ENCODE measurements at regions not wholly inside any gene's neighbourhood (a gene's known extent, or its start where the extent isn't known, plus 50 kb on each side); places are given as distances from the start of the nearest gene placed in this dataset.

- TF ChIP-seq CTCF (IDR thresholded peaks at IDR 0.05; ENCODE audit: extremely low read depth, missing control alignments), result no peak
- DNase-seq (ENCODE audit: low spot score), result no peak
Observed at GRCh38 chr2:14239605-14240004, 392.9 kb upstream of the LRATD1 start.

GRCh38 chr2:14240868-14241267 lies 391.6 kb upstream of the LRATD1 start:
- DNase-seq (ENCODE audit: low spot score), result no peak
- TF ChIP-seq CTCF (IDR thresholded peaks at IDR 0.05; ENCODE audit: extremely low read depth, missing control alignments), result no peak

- no peak for DNase-seq (ENCODE audit: low spot score)
- no peak for TF ChIP-seq CTCF (IDR thresholded peaks at IDR 0.05; ENCODE audit: extremely low read depth, missing control alignments)
Observed at GRCh38 chr2:14245901-14246300, 386.6 kb upstream of the LRATD1 start.

- TF ChIP-seq CTCF (IDR thresholded peaks at IDR 0.05; ENCODE audit: extremely low read depth, missing control alignments), result no peak
Observed at GRCh38 chr2:14255135-14255820, 377.2 kb upstream of the LRATD1 start.

GRCh38 chr2:14256890-14257289 lies 375.6 kb upstream of the LRATD1 start:
- no peak for TF ChIP-seq CTCF (IDR thresholded peaks at IDR 0.05; ENCODE audit: extremely low read depth, missing control alignments)
- DNase-seq (ENCODE audit: low spot score), result no peak

More at GRCh38 chr2:14255135-14255820, 377.2 kb upstream of the LRATD1 start:
- DNase-seq (ENCODE audit: low spot score), result no peak

- DNase-seq (ENCODE audit: low spot score), result no peak
- no peak for TF ChIP-seq CTCF (IDR thresholded peaks at IDR 0.05; ENCODE audit: extremely low read depth, missing control alignments)
Observed at GRCh38 chr2:14257801-14258507, 374.6 kb upstream of the LRATD1 start.

GRCh38 chr2:14261771-14262170 lies 370.7 kb upstream of the LRATD1 start:
- no peak for TF ChIP-seq CTCF (IDR thresholded peaks at IDR 0.05; ENCODE audit: extremely low read depth, missing control alignments)
- DNase-seq (ENCODE audit: low spot score), result no peak

Measured in GM20000 (cell line).